ENCODE measurements at regions not wholly inside any gene's neighbourhood (a gene's known extent, or its start where the extent isn't known, plus 50 kb on each side); places are given as distances from the start of the nearest gene placed in this dataset.

GRCh38 chr6:4345543-4345942 lies 210.2 kb upstream of the ECI2 start:
- TF ChIP-seq CREB1 (IDR thresholded peaks at IDR 0.05; ENCODE audit: low read depth) (no peak), EP300 (IDR thresholded peaks at IDR 0.05; ENCODE audit: borderline replicate concordance) (no peak)
